22Rv1 (cell line): ENCODE measurements at regions not wholly inside any gene's neighbourhood (a gene's known extent, or its start where the extent isn't known, plus 50 kb on each side); places are given as distances from the start of the nearest gene placed in this dataset.

Experiments used
- H3K27ac ChIP-seq: fragments of 450-650 bp; 2 replicates; pipeline ENCODE4 v1.5.1; 2017
- CTCF ChIP-seq: fragments of 450-650 bp; IDR thresholded peaks from 2 replicates; pipeline ENCODE4 v1.5.1; 2017; ENCODE audit warnings: mild to moderate bottlenecking
- ZFX ChIP-seq: fragments of 450-650 bp; IDR thresholded peaks from 2 replicates; pipeline ENCODE4 v1.6.1; 2017; ENCODE audit warnings: antibody characterized with exemption, borderline replicate concordance

GRCh38 chr3:10561946-10562560 is 56.7 kb upstream of the ATP2B2 start:
- H3K27ac ChIP-seq = no peak overlapping the region
- no peak for TF ChIP-seq ZFX
- TF ChIP-seq CTCF = no peak

- H3K27ac ChIP-seq = no peak overlapping the region
- TF ChIP-seq CTCF (no peak), ZFX (no peak)
Measured at GRCh38 chr3:10563396-10563795, 58.0 kb upstream of the ATP2B2 start.

- TF ChIP-seq ZFX (no peak), CTCF (no peak)
- H3K27ac ChIP-seq = no peak overlapping the region
Measured at GRCh38 chr3:10565814-10566213, 60.4 kb upstream of the ATP2B2 start.

- TF ChIP-seq ZFX = no peak
- TF ChIP-seq CTCF = no peak
- H3K27ac ChIP-seq = no peak overlapping the region
Measured at GRCh38 chr3:10566451-10566850, 61.1 kb upstream of the ATP2B2 start.

GRCh38 chr3:10568549-10568948 is 63.2 kb upstream of the ATP2B2 start:
- TF ChIP-seq ZFX = no peak
- no peak for TF ChIP-seq CTCF
- no peak overlapping the region for H3K27ac ChIP-seq

GRCh38 chr3:10570196-10570946 is 65.0 kb upstream of the ATP2B2 start:
- TF ChIP-seq ZFX (no peak), CTCF (no peak)
- no peak overlapping the region for H3K27ac ChIP-seq

GRCh38 chr3:10574101-10574620 is 68.8 kb upstream of the ATP2B2 start:
- H3K27ac ChIP-seq = no peak overlapping the region
- TF ChIP-seq CTCF = no peak
